ENCODE measurements at regions not wholly inside any gene's neighbourhood (a gene's known extent, or its start where the extent isn't known, plus 50 kb on each side); places are given as distances from the start of the nearest gene placed in this dataset.

GRCh38 chr3:24741506-24741905 is 246.9 kb upstream of the THRB start:
- no peak for TF ChIP-seq POLR2A (IDR thresholded peaks at IDR 0.05)
- TF ChIP-seq CTCF (IDR thresholded peaks at IDR 0.05), result no peak
